Adrenal gland (tissue), 5 donors: ENCODE measurements at regions not wholly inside any gene's neighbourhood (a gene's known extent, or its start where the extent isn't known, plus 50 kb on each side); places are given as distances from the start of the nearest gene placed in this dataset.

ENCODE experiments used
- CTCF ChIP-seq, 6 experiments: fragments of 450-650 bp in 4 of 6; fragments of 200-600 bp in 2 of 6; sonication (generic) in 1 of 6; IDR thresholded peaks; 1 replicate in 5 of 6; 2 replicates in 1 of 6; pipeline versions ENCODE4 v1.5.1 to v1.8.0; 2016 to 2021; ENCODE audit warnings: antibody characterized with exemption in 6 of 6, mild to moderate bottlenecking in 2 of 6, moderate library complexity in 1 of 6
- POLR2A ChIP-seq, 2 donors: fragments of 450-650 bp; IDR thresholded peaks; one replicate each; pipeline ENCODE4 v1.6.1; 2017; ENCODE audit warnings: antibody characterized with exemption in 2 of 2, mild to moderate bottlenecking in 2 of 2, moderate library complexity in 1 of 2
- donor health status: DM: no; HTN: no; CAD: no.

DNA sequence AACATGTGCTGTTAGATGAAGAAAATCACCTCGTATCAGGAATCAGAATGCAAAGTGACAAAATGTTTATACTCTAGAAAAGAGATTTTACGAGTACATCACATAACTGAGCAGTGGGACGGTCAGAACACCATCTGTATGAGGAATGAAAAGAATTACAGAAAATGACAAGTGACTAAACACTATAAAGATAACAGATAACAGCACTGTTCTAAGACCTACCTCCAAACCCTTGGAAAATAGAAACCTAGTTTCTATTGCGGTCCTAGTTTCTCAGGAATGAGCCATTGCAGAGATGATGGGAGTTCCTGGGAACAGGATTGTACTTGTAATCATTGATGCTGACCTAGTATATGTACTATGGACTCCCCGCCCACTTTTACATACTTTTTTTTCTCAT is 839.4 kb upstream of the ADAMTS5 start:
- no peak for TF ChIP-seq CTCF (IDR thresholded peaks at IDR 0.05)
- TF ChIP-seq POLR2A (IDR thresholded peaks at IDR 0.05), result no peak
